GM21447 (cell line): ENCODE measurements at regions not wholly inside any gene's neighbourhood (a gene's known extent, or its start where the extent isn't known, plus 50 kb on each side); places are given as distances from the start of the nearest gene placed in this dataset.
A peak's percentile ranks its signal among the peaks of the same experiment; 100 is the strongest.
"Not testable (repeated sequence)": the region's sequence is repeated elsewhere in the genome, so short reads cannot be mapped to it uniquely, and the experiment has no call there.

Experiments used
- ATAC-seq: cut with Tn5 transposase; IDR thresholded peaks from one replicate; pipeline ENCODE4 v1.9.1; 2021; ENCODE audit not compliant: unreplicated experiment

GRCh38 chr3:197408177-197408957, 110.0 kb upstream of the DLG1 start:
- no peak for ATAC-seq

DNA sequence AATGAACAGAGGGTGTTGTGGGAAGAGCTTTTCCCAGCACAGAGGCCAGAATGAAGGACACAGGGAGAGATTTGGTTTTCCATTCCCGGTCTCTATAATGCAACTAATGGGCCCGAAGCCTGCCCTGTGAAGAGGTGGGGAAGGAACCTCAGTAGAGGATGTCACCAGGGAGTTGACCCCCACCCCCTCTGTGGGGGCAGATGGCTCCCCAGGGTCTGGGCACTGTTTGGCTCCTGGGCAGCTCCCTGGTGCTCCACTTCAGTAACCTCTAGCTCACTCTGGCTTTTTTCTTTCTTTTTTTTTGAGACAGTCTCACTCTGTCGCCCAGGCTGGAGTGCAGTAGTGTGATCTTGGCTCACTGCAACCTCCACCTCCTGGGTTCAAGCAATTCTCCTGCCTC, 109.1 kb upstream of the DLG1 start:
- ATAC-seq: no peak

- no peak for ATAC-seq
These were observed 108.6 kb upstream of the DLG1 start for GRCh38 chr3:197407053-197407452.

DNA sequence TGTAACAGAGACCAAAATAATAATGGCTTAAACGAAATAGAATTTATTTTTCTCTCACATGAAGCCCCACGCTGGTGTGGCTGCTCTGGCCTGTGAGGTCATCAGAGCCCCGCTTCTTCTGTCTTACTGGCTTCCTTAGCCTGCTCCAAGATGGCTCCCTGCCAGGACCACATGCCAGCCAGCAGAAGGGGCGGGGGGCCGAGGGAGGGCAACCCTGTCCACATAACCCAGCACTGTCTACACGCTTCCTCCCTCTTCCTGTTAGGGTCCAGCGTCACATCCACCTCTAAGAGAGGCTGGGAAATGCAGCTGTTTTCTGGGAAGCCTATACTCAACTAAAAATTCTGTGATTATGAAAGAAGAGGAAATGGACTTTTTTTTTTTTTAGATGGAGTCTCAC, 107.9 kb upstream of the DLG1 start:
- no peak for ATAC-seq

DNA sequence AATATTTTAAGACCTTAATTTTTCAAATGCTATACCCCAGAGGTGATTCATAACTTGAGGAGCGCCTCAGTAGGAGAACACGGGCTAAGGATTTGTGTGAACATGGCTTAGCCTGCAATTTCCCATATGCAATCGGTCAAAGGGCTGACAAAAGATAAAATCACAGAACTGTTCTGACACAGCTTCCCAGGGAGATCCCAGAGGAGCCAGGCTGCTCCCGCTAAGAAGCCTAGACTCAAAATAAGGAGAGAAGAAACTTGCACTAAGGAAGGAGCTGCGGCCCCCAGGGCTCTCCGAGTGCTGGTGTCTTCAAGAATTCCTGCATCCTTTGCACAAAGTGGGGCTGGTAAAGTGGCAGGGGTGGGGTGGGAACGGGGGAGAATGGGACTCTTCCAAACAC, 106.3 kb upstream of the DLG1 start:
- ATAC-seq: no peak

DNA sequence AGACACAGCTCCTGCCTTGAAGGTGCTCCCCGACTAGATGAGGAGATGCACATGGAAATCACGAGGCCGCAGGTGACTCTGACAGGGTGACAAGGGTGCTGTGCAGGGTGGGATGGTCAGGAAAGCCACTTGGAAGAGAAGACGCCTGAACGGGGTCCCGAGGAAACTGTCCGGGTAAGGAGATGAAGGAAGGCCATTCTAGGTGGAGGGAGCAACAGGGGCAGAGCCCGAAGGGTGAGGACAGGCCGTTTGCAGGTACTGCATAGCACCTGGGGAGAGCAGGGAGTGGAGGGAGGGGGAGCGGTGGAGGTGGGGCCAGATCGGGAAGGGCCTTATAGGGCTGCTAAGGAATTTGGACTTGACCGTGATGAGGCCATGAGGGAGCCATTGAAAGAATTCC, 105.6 kb upstream of the DLG1 start:
- ATAC-seq: no peak

DNA sequence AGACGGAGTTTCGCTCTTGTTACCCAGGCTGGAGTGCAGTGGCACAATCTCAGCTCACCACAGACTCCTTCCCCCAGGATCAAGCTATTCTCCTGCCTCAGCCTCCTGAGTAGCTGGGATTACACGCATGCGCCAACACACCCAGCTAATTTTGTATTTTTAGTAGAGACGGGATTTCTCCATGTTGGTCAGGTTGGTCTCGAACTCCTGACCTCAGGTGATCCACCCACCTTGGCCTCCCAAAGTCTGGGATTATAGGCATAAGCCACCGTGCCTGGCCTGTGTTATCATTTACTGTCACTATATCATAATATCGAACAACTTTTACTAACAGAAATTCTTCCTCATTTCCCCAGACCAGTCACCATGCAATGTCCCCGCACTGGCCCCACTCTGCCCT, 104.0 kb upstream of the DLG1 start:
- not testable (repeated sequence) for ATAC-seq

DNA sequence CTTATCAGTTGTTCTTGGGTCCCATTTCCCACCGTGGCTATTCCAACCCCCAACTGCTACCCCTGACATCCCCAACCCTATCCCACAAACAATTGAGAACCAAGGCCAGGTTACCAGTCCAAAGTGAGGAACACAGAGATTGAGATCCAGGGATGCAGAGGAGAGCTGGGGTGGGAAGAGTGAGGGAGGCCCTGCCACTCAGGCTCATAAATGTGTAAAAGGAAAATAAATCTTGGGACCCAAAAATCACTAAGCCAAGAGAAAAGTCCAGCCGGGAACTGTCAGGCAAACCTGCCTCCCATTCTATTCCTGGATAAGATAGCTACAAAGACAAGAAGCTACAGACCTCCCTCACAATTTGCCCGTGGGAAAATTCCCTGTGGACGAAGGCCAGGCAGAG, 101.1 kb upstream of the DLG1 start:
- no peak for ATAC-seq

DNA sequence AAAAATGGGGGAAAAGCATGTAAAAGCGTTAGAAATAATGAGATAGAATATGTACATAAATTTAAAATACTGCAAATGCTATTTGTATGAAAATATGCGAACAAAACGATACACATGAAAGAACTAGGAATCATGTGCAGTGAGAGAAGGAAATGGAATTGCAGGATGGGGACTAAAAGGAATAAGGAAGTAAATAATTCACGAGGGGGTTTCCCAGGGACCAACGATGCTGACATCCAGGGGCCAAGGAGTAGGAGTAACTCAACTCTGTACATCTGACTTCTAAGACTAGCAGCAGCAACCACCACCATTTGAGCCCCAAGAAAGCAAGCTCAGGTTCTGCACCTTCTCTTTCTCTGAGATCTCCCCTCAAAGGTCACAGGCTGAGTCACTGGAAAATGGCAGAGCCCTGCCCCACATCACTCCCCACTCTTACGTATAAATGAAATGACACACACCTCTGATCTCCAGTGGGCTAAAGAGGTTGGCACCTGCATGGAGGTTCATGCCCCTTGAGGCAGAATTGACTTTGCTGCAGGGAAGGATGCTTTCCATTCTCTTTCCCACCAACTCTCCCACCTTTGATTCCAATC, 100.0 kb upstream of the DLG1 start:
- no peak for ATAC-seq

GRCh38 chr3:197397838-197398237, 99.4 kb upstream of the DLG1 start:
- no peak for ATAC-seq

DNA sequence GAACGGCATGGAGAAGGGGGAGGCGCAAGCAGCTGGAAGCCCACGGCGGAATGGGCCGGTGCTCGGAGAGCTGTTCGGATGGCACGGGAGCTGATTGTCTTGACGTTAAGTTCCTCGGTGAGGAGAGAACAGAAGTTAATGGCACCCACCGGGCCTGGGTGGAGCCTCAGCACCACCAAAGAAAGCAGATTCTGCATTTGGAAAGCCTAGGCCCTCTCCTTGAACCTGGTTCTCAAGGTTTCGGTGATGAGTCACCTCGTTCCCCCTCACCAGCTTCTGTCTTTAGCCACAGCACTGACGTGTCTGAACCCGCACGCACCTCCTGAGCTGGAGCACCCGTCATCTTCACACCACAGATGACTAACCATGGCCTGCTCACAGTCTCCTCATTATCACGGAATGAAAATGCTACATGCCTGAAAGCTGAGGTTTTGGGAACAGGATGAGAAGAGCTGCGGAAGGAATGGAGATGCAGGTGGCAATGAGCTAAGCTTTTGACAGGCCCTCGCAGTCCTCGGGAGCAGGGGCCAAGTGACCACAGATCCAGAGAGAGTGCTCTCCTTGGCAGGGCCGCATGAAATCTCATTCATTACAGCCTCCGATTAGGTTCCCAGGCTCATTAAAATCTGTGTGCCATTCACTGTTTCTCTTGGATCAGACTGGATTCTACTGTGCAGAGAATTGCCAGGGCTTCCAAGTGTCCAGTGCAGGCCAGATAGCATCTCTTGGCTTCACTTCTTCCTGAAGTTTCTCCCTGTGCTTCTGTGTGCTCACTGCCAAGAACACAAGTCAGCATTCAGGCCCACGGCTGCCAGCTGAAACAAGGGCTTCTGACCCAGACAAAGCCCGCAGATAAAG, 96.3 kb upstream of the DLG1 start:
- ATAC-seq: peak; percentile 88

GRCh38 chr3:197394126-197394463, 95.7 kb upstream of the DLG1 start:
- peak; percentile 16 for ATAC-seq

GRCh38 chr3:197393711-197394110, 95.3 kb upstream of the DLG1 start:
- no peak for ATAC-seq

- ATAC-seq: no peak
These were observed 94.5 kb upstream of the DLG1 start for GRCh38 chr3:197392961-197393360.

DNA sequence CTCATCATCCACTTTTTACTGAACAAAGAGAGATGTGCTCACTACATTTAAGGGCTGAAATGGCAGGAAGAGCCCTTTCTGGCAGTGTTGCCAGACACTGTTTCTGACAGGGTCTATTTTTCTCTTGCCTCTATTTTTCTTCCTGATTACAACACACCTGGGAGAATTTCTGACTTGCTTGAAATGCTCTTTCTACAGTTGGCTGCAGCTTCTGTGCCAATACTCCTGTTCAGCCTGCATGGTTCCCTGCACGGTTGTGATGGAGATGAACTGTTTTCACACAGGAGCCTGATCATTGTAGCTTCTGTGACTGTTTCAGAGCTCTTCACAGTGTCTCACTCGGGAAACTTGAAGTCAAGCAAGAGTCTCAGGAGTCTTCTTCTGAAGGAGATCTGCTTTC, 83.0 kb upstream of the DLG1 start:
- ATAC-seq: no peak

DNA sequence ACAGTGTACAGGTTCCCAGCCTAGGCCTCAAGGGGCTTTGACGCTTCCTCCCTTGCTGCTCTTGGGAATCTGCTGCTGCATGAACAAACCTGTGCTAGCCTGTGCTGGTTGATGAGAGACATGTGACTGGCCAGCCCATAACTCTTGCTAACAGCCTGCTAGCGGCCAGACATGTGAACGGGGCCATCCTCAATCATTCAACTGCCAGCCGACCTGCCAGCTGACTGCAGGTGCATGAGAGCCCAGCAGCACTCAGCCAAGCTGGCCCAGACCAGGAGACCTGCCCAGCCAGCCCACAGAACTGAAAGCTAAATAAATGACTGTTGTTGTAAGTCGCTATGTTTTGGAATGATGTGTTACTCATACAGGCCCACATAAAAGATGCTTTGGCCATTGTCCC, 82.4 kb upstream of the DLG1 start:
- ATAC-seq: no peak

GRCh38 chr3:197378985-197379718, 80.7 kb upstream of the DLG1 start:
- no peak for ATAC-seq

DNA sequence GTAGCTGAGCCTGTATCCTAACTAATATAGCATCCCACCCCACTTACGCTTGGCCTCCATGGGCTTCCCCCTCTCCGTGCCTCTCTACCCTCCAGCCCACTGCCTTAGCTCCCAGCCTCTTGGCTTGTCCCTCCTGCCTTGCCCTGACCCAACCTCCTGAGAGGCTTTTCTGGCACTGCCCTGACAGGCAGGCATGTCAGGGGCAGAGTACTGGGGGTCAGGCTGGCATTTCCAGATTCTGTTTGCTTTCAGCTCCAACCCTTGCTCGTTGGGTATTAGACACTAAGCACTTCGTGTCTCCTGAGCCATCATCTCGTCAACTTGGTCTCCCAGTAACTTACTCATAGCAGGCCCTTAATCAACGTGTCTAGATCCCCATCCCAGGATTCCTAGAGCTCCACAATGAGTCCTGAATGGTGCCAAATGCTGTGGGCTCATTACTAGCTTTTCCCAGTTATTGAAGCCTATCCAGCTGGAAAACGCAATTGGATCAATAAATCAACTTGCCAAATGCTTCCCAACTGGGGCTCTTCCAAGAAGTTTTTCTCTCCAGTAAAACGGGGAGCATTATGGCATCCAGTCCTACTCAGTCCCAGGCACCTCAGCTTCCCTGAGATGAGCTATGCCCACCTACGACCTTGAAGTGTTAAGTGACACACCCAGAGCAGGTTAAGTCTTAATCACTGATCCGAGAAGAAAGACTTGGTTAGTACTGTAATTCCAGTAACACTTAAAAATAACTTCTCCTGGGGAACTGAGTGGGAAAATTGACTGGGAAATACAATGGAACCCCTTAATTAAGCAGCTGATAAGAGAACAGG, 78.5 kb upstream of the DLG1 start:
- no peak for ATAC-seq

- ATAC-seq: no peak
These were observed 77.6 kb upstream of the DLG1 start for GRCh38 chr3:197376020-197376419.

DNA sequence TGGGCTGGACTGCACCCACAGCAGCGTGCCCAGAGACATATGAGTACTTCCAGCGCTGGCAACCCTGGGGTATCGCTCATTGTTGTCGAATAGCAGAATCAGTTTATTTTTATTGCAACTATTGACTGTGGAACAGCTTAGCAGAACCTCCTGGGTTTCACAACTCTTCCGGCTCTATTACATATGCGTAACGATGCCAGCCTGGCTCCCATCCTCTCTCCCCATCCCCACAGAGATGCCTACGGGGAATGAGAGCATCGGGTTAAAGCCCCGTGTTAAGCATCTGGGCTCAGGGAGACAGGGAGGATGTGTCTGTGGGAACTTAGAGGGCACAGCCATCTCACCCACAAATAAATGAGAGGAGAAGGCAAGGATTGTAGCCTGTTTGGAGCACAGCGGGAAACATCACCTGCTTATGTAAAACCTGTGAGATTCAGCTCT, 76.6 kb upstream of the DLG1 start:
- no peak for ATAC-seq

DNA sequence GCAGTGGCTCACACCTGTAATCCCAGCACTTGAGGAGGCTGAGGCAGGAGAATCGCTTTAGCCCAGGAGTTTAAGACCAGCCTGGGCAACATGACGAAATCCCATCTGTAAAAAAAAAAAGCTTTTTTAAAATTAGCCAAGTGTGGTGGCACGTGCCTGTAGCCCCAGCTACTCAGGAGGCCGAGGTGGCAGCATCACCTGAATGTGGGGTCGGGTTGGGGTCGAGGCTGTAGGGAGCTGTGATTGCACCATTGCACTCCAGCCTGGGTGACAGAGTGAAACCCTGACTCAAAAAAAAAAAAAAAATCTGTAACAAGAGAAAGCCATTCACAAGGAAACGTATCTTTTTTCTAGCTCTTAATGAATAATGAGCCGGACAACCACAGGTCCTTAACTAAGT, 74.7 kb upstream of the DLG1 start:
- ATAC-seq: no peak
